Epithelial cell of esophagus (primary cell): ENCODE measurements at regions not wholly inside any gene's neighbourhood (a gene's known extent, or its start where the extent isn't known, plus 50 kb on each side); places are given as distances from the start of the nearest gene placed in this dataset.
A peak's percentile ranks its signal among the peaks of the same experiment; 100 is the strongest.
"Not testable (repeated sequence)": the region's sequence is repeated elsewhere in the genome, so short reads cannot be mapped to it uniquely, and the experiment has no call there.

ENCODE experiments used
- DNase-seq: peaks from one replicate; pipeline ENCODE4 v3.0.0; 2010; ENCODE audit warnings: low read depth
- H3K4me3 ChIP-seq: 2 replicates; pipeline ENCODE4 v1.5.1; 2011; ENCODE audit warnings: mild to moderate bottlenecking, low read length, control low read depth
- TF ChIP-seq, protein P1 (sequence below): IDR thresholded peaks from 2 replicates; pipeline ENCODE4 v1.5.1; 2011; ENCODE audit warnings: low read depth, mild to moderate bottlenecking, low read length, control low read depth, inconsistent platforms; ENCODE audit not compliant: insufficient read depth; ENCODE audit errors: missing control alignments

DNA sequence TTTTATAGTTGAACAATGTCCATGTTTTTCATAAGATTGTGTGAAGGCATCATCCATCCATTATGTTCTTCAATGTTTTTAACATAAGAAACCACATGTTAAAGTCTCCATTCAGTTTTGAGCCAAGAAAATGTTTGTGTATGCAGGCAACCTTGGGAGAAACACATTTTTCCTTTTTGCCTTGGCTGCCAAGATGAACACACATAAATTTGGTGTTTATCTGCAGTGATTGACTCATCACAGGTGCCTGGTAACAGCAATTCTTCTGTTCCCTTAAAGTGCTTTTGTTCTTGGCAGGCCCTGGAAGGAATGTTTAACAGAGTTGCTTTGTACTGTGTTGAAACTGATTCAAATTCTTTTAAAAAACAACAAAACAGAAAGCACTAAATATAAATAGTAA, 709.9 kb upstream of the ADGRL4 start:
- TF ChIP-seq, protein P1, sequence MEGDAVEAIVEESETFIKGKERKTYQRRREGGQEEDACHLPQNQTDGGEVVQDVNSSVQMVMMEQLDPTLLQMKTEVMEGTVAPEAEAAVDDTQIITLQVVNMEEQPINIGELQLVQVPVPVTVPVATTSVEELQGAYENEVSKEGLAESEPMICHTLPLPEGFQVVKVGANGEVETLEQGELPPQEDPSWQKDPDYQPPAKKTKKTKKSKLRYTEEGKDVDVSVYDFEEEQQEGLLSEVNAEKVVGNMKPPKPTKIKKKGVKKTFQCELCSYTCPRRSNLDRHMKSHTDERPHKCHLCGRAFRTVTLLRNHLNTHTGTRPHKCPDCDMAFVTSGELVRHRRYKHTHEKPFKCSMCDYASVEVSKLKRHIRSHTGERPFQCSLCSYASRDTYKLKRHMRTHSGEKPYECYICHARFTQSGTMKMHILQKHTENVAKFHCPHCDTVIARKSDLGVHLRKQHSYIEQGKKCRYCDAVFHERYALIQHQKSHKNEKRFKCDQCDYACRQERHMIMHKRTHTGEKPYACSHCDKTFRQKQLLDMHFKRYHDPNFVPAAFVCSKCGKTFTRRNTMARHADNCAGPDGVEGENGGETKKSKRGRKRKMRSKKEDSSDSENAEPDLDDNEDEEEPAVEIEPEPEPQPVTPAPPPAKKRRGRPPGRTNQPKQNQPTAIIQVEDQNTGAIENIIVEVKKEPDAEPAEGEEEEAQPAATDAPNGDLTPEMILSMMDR = no peak
- H3K4me3 ChIP-seq = no peak overlapping the region
- peak; percentile 56 for DNase-seq

DNA sequence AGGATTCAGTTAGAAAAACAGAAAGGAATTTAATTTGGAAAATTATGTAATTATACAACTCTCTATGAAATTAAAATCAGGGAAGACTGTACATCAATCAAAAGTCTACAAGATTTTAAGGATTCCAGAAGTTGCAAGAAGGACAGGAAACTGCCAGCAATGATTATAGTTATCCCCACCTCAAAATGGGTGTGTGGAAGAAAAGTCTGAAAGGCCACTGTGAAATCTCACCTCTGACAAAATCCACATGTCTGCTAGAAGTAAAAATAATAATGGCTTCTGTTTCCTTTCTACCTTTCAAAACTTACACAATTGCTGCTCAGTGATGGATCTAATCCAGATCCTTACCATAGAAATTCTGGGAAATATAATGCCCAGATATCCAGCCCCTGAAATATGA, 708.1 kb upstream of the ADGRL4 start:
- no peak overlapping the region for H3K4me3 ChIP-seq
- TF ChIP-seq, protein P1 = no peak
- DNase-seq = no peak

DNA sequence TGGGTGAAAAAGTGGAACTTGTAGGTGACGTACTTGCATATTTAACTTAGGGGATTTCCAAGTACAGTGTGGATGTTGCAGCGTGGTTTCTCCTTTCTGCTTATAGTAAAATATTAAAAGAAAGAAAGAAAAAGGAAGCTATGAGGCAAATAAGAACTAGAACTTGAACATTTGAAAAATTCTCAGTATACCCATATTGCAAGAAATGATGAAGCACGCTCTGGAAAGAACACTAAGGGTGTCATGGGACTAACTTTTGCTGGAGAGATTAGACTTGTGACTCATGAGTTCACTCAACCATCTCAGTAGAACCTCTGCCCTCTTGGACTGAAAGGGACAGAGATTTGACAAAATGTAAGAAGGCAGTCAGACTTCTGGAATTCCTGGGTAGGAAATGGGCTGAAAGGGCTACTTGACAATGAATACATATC, 704.5 kb upstream of the ADGRL4 start:
- no peak for DNase-seq
- TF ChIP-seq, protein P1 = no peak
- no peak overlapping the region for H3K4me3 ChIP-seq

DNA sequence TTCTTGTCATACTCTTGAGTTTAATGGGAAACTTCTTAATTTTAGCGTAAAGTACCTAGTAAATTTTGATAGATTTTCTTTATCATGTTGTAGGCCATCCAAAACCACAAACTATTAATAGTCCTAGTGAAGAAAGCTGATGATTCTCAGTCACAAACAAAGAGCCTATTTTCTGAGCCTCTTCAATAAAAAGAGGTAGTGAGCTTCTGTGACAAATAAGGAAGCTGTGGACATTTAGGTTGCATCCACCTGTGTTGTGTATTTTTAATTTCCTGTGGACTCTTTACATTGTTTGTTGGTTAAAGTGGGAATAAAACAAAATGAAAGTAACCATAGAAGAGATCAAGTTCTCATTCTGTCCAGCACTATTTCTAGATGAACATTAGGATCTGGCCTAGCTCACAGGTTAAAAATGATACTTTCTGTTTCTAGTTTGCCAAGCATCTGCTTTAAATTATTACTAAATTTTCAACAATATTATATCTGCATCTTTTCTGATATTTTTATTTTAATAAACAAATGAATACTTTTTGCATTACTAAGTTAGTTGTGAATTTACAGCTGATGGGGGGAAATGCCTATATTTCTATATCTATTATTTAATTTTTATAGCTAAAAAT, 702.2 kb upstream of the ADGRL4 start:
- DNase-seq = no peak
- no peak overlapping the region for H3K4me3 ChIP-seq
- TF ChIP-seq, protein P1 = no peak

DNA sequence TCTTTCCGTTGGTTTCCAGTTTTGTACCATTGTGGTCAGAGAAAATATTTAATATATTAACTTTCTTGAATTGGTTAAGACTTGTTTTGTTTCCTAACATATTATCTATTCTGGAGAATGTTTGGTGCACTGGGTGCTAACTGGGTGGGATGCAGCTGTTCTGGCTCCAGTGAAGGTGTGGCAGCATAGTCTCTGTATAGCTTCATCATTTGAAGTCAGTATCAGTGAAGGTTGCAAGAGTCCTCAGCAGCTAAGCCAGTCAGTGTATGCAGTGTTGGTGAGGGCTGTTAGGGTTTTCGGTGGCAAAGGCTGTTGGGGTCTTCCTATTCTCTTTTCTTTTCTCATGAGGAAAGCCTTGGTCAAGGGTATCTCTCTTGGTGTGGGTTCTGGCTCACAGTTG, 698.7 kb upstream of the ADGRL4 start:
- no peak for DNase-seq
- no peak overlapping the region for H3K4me3 ChIP-seq
- TF ChIP-seq, protein P1 = no peak

DNA sequence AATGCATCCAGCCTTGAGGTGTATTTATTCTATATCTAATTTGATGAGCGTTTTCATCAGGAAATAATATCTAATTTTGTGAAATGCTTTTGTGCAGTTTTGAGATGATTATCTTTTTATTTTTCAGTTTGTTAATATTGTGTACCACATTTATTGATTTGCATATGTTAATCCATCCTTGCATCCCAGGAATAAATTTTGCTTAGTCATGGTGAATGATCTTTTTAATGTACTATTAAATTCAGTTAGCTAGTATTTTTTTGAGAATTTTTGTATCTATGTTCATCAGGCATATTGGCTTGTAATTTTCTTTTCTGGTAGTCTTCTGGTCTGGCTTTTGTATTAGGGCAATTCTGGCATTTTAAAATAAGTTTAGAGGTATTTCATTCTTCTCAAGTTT, 697.5 kb upstream of the ADGRL4 start:
- TF ChIP-seq, protein P1 = no peak
- DNase-seq = no peak

DNA sequence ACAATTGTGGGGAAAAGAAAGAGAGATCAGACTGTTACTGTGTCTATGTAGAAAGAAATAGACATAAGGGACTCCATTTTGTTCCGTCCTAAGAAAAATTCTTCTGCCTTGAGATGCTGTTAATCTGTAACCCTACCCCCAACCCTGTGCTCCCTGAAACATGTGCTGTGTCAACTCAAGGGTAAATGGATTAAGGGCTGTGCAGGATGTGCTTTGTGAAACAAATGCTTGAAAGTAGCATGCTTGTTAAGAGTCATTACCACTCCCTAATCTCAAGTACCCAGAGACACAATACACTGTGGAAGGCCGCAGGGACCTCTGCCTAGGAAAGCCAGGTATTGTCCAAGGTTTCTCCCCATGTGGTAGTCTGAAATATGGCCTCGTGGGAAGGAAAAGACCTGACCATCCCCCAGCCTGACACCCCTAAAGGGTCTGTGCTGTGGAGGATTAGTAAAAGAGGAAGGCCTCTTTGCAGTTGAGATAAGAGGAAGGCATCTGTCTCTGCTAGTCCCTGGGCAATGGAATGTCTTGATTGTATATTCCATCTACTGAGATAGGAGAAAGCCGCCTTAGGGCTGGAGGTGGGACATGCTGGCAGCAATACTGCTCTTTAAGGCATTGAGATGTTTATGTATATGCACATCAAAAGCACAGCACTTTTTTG, 695.9 kb upstream of the ADGRL4 start:
- H3K4me3 ChIP-seq, DNase-seq: not testable (repeated sequence)

More for the DNA sequence above, 697.5 kb upstream of the ADGRL4 start:
- no peak overlapping the region for H3K4me3 ChIP-seq
